Astrocyte of the cerebellum (primary cell): ENCODE measurements at regions not wholly inside any gene's neighbourhood (a gene's known extent, or its start where the extent isn't known, plus 50 kb on each side); places are given as distances from the start of the nearest gene placed in this dataset.

ENCODE experiments used
- DNase-seq: peaks from one replicate; pipeline ENCODE4 v3.0.0-alpha.2; 2011; ENCODE audit warnings: low read depth
- H3K4me3 ChIP-seq: 2 replicates; pipeline ENCODE4 v1.5.1; 2011; ENCODE audit warnings: mild to moderate bottlenecking, low read depth, low read length, moderate library complexity
- in situ Hi-C: cut with HindIII; loops from 2 replicates; pipeline ENCODE4 v1.10.0; 2017; ENCODE audit warnings: low sequenced_read_pairs
- TF ChIP-seq, protein P1 (sequence below): IDR thresholded peaks from 2 replicates; pipeline ENCODE4 v1.5.1; 2012; ENCODE audit warnings: low read length, low read depth, moderate library complexity, mild to moderate bottlenecking; ENCODE audit errors: missing control alignments

DNA sequence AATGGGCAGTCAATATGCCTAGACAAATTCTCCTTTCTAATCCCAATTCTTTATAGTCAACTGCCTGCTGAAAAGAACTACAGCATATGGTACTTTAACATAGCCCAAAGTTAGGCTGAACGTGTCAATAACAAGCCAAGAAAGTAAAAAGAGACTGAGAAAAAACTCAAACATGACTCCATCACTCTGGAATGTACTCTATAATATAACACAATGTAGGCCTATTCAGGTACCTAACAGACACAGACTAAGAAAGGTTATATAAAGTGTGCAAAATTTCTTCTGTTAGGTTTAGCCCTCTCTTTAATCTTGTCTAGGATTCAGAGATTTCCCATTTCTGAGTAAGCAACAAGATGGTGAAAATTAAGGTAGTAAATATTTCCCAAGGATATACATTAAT, 209.7 kb upstream of the PRR16 start:
- no peak overlapping the region for H3K4me3 ChIP-seq
- no peak for DNase-seq
- in situ Hi-C loops: no loop called here
- TF ChIP-seq, protein P1, sequence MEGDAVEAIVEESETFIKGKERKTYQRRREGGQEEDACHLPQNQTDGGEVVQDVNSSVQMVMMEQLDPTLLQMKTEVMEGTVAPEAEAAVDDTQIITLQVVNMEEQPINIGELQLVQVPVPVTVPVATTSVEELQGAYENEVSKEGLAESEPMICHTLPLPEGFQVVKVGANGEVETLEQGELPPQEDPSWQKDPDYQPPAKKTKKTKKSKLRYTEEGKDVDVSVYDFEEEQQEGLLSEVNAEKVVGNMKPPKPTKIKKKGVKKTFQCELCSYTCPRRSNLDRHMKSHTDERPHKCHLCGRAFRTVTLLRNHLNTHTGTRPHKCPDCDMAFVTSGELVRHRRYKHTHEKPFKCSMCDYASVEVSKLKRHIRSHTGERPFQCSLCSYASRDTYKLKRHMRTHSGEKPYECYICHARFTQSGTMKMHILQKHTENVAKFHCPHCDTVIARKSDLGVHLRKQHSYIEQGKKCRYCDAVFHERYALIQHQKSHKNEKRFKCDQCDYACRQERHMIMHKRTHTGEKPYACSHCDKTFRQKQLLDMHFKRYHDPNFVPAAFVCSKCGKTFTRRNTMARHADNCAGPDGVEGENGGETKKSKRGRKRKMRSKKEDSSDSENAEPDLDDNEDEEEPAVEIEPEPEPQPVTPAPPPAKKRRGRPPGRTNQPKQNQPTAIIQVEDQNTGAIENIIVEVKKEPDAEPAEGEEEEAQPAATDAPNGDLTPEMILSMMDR: no peak

DNA sequence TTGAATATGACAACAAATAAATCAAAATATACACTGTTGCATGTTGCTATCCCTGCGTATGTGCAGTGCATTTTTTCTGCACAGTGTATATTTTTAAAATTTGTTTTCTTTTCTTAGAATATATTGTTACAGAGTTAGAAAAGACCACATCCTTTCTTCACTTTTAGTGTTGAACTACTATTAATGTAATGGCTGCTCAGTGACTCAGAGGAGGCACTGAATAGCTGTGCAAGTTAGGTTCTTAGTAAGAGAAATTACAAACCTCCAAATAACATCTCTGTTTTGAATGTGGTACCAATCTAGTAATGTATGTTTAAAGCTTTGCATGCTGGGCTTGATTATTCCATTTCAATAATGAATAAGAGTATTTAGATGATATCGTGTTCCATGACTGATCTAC, 208.9 kb upstream of the PRR16 start:
- no peak overlapping the region for H3K4me3 ChIP-seq
- no peak for DNase-seq
- TF ChIP-seq, protein P1: no peak
- in situ Hi-C loops: no loop called here

DNA sequence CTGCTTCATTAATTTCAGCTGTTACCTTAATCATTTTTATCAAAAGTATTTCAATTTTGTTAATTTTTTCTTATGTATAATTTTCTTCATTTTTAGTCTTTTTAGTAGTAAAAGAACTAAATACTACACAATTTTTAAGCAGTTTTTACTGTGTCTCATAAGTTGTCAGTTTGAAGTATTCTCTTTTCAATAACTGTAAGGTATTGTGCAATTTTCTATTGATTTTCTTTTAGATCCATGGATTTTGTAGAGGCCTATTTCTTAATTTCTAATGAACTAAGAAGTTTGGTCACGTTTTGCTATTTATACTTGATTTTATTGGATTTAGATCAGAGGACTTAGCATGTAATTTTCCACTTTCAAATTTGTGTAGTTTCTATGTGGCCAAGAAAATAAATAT, 207.7 kb upstream of the PRR16 start:
- TF ChIP-seq, protein P1: no peak
- DNase-seq: no peak
- H3K4me3 ChIP-seq: no peak overlapping the region
- in situ Hi-C loops: no loop called here

DNA sequence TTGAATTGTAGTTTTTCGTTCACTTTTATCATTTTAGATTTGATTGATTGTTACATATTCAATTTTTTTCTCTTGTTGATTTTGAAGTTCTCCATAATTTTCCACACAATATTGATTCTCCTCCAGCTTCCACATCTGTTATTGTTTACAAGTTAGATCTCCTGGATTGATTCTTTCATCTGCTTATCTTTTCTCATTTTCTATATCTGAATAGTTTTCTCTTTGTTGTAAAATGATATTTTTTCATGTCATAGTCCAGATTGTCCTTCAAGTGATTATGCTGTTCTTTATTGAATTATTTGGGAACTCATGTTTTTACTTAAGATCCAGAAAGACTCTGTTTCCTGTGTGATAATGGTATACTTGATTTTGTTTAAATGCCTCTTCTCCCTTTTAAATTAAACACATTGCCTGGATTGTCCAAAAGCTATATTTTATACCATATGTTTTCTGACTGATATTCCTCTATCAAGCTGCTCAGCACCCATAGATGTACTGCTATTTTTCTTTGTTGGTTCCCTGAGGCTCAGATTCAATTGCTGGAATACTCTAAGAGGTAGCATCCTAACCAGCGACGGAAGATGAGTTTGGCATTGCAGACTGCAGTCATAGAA, 206.6 kb upstream of the PRR16 start:
- DNase-seq: no peak
- in situ Hi-C loops: no loop called here
- H3K4me3 ChIP-seq: no peak overlapping the region
- TF ChIP-seq, protein P1: no peak

DNA sequence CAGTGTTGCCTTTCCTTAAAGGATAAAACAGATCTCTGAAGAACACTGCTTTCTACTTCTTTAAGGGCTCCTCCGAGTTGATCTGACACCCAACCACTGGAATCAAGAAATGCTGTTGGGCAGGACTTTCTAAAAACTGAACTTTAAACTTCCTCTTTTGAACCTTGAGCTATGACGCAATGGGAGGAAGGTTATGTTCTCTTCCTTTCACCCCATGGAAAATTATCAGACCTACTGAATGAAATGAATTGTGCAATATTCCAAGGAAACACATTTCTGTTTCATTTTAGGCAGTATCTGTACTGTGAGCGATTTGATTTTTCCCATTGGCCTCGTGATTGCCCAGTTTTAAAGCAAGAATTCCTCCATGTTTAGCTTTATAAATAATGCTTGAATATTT, 206.0 kb upstream of the PRR16 start:
- in situ Hi-C loops: no loop called here
- no peak for DNase-seq
- no peak overlapping the region for H3K4me3 ChIP-seq
- TF ChIP-seq, protein P1: no peak

DNA sequence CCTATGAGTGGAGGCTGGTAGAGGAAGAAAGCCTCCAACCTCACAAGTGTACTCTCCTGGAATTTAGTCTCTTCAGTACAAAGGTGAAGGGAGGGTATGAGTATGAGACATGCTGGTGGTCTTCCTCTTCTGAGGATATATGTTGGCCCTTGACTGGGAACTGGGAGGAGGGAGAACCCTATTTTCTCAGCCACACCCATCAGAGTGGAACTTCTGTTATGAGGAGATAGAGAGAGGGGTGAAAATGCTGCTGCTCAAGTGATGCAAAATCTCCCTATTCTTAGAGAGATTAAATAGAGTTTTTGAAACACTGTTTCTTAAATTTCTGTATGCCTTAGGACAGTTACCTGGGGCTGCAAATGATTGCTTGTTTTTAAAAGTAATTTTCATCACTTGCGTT, 203.4 kb upstream of the PRR16 start:
- in situ Hi-C loops: no loop called here
- DNase-seq: no peak
- TF ChIP-seq, protein P1: no peak
- H3K4me3 ChIP-seq: no peak overlapping the region

DNA sequence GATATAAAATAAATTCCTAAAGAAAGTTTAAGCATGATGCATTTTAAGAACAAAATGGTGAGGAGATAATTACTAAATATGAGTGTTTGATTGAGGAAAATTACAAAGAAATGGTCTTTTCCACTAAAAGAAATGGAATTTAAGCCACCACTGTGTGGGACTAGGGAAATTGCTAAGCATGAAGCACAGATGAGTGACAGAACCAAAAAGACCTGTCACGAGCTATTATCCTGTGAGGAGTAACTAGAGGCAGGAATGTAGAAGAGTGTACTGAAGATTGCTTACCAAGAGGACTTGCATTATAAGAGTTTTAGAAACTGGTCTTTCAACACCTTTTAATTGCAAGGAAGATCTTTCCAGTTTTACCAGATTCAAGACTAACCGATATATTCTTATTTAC, 193.6 kb upstream of the PRR16 start:
- H3K4me3 ChIP-seq: no peak overlapping the region
- TF ChIP-seq, protein P1: no peak
- in situ Hi-C loops: no loop called here
- no peak for DNase-seq
